K562 (cell line): ENCODE measurements at regions not wholly inside any gene's neighbourhood (a gene's known extent, or its start where the extent isn't known, plus 50 kb on each side); places are given as distances from the start of the nearest gene placed in this dataset.

Experiments used
- ATAC-seq: fragments of 200-7000 bp; cut with Tn5 transposase; 3 replicates; pipeline ENCODE4 v1.9.1; 2020; ENCODE audit warnings: moderate library complexity
- BruUV-seq: library from RNA; stranded (reverse); fragments of 400-500 nt; replicated peaks from 2 replicates; lab custom pipeline; 2021; lab: Mats Ljungman, UMichigan
- CTCF ChIA-PET: fragments of 300-600 bp; formaldehyde crosslinking; extraction: SDS; loops from one replicate; lab custom pipeline; 2021; ENCODE audit warnings: low intra/inter-chr PET ratio; lab: Yijun Ruan, JAX
- POLR2A ChIA-PET: fragments of 300-600, 350-650 bp; sonication (Branson Sonifier 250); formaldehyde crosslinking; extraction: SDS; loops from one replicate; lab custom pipeline; 2021; ENCODE audit warnings: antibody characterized with exemption, inconsistent platforms; lab: Yijun Ruan, JAX
- DNase-seq, 4 experiments: peaks; one replicate each; pipeline versions ENCODE4 v3.0.0 to v3.0.0-alpha.2; 2011 to 2018; ENCODE audit warnings: low spot score in 3 of 4, mixed read lengths in 3 of 4; ENCODE audit errors: extremely low read depth in 1 of 4
- FAIRE-seq: peaks from 2 replicates; lab custom pipeline; 2011; peaks lifted over from hg19 to GRCh38; lab: Jason Lieb, UNC
- H2AFZ ChIP-seq: 2 replicates; pipeline ENCODE4 v1.6.0; 2011; ENCODE audit warnings: low read depth, low read length, control low read depth, inconsistent platforms
- H3K27ac ChIP-seq: fragments of 200-600 bp; 3 replicates; pipeline ENCODE4 v1.8.0; 2011; ENCODE audit warnings: low read depth, mild to moderate bottlenecking, control low read depth, inconsistent platforms, low read length, moderate library complexity, mixed read lengths; ENCODE audit errors: extremely low read depth
- H3K27me3 ChIP-seq, 2 experiments: fragments of 300-600 bp in 1 of 2; 2 replicates in 1 of 2; 3 replicates in 1 of 2; pipeline versions ENCODE4 v1.6.0 to v1.8.0; 2011; ENCODE audit warnings: inconsistent platforms in 2 of 2, low read length in 2 of 2, mild to moderate bottlenecking in 1 of 2, mixed read lengths in 1 of 2, moderate library complexity in 1 of 2; ENCODE audit not compliant: control insufficient read depth in 2 of 2, insufficient read depth in 2 of 2
- H3K36me3 ChIP-seq: fragments of 300-600 bp; 3 replicates; pipeline ENCODE4 v1.8.0; 2011; ENCODE audit warnings: mild to moderate bottlenecking, low read length, inconsistent platforms; ENCODE audit not compliant: control insufficient read depth, insufficient read depth
- H3K4me1 ChIP-seq, 2 experiments: fragments of 200-600 bp in 1 of 2; replicated peaks in 1 of 2; 2 replicates in 1 of 2; 3 replicates in 1 of 2; pipeline versions ENCODE4 v1.5.1 to v1.8.0; 2011; ENCODE audit warnings: inconsistent platforms in 2 of 2, low read length in 2 of 2, mild to moderate bottlenecking in 1 of 2, mixed read lengths in 1 of 2, moderate library complexity in 1 of 2; ENCODE audit not compliant: control insufficient read depth in 2 of 2, insufficient read depth in 2 of 2
- H3K4me2 ChIP-seq: 2 replicates; pipeline ENCODE4 v1.6.1; 2011; ENCODE audit warnings: low read length, control low read depth, inconsistent platforms, mixed read lengths; ENCODE audit not compliant: insufficient read depth
- H3K4me3 ChIP-seq: fragments of 200-600 bp; sonication (generic), shearing (Covaris generic); 2 replicates; pipeline ENCODE4 v1.5.1; 2016; ENCODE audit warnings: control low read depth, inconsistent platforms
- H3K79me2 ChIP-seq: fragments of 200-600 bp; 3 replicates; pipeline ENCODE4 v1.8.0; 2011; ENCODE audit warnings: low read length, inconsistent platforms; ENCODE audit not compliant: control insufficient read depth, insufficient read depth
- H3K9ac ChIP-seq, 2 experiments: 2 replicates each; pipeline versions ENCODE4 v1.6.0 to v1.6.1; 2011; ENCODE audit warnings: low read depth in 2 of 2, low read length in 2 of 2, control low read depth in 1 of 2, inconsistent platforms in 1 of 2, mild to moderate bottlenecking in 1 of 2, mixed read lengths in 1 of 2; ENCODE audit not compliant: insufficient read depth in 1 of 2
- H3K9me1 ChIP-seq: one replicate; pipeline ENCODE4 v1.6.0; 2011; ENCODE audit warnings: inconsistent platforms, mild to moderate bottlenecking, low read length, moderate library complexity; ENCODE audit not compliant: control insufficient read depth, insufficient read depth
- H3K9me3 ChIP-seq: replicated peaks from 2 replicates; pipeline ENCODE4 v1.5.1; 2011; ENCODE audit warnings: low read depth, low read length, inconsistent platforms; ENCODE audit not compliant: control insufficient read depth, insufficient read depth
- H4K20me1 ChIP-seq: replicated peaks from 2 replicates; pipeline ENCODE4 v1.6.1; 2011; ENCODE audit warnings: low read length, inconsistent platforms, mixed read lengths; ENCODE audit not compliant: control insufficient read depth, insufficient read depth
- ATF2 ChIP-seq: sonication (generic); formaldehyde crosslinking; IDR thresholded peaks from 2 replicates; pipeline ENCODE4 v1.8.1; 2022; ENCODE audit warnings: missing genetic modification reagents
- CHCHD3 ChIP-seq: fragments of 250-450 bp; sonication (Bioruptor Pico); IDR thresholded peaks from 2 replicates; pipeline ENCODE4 v2.1.2; 2022; ENCODE audit warnings: mild to moderate bottlenecking
- HDAC8 ChIP-seq: fragments of 450-650 bp; IDR thresholded peaks from 2 replicates; pipeline ENCODE4 v1.6.1; 2016; ENCODE audit warnings: mild to moderate bottlenecking, missing genetic modification characterization, moderate library complexity, missing compliant biosample characterization
- KAT7 ChIP-seq: sonication (generic); formaldehyde crosslinking; IDR thresholded peaks from 2 replicates; pipeline ENCODE4 v1.8.0; 2022; ENCODE audit warnings: missing genetic modification reagents, mild to moderate bottlenecking, borderline replicate concordance
- MCM2 ChIP-seq: fragments of 450-650 bp; IDR thresholded peaks from 2 replicates; pipeline ENCODE4 v1.6.1; 2017; ENCODE audit warnings: low read depth, mild to moderate bottlenecking
- SLC30A9 ChIP-seq: fragments of 250-450 bp; sonication (Bioruptor Pico); IDR thresholded peaks from 2 replicates; pipeline ENCODE4 v1.8.0; 2022; ENCODE audit warnings: mild to moderate bottlenecking, moderate library complexity
- SRSF9 ChIP-seq: fragments of 200-400 bp; formaldehyde crosslinking; IDR thresholded peaks from 2 replicates; pipeline ENCODE4 v1.6.1; 2017; ENCODE audit warnings: low read depth, low read length, borderline replicate concordance
- TCF7 ChIP-seq: sonication (generic); IDR thresholded peaks from 2 replicates; pipeline ENCODE4 v1.6.1; 2016; ENCODE audit warnings: antibody characterized with exemption, borderline replicate concordance
- ZBTB17 ChIP-seq: fragments of 450-650 bp; formaldehyde crosslinking; IDR thresholded peaks from 2 replicates; pipeline ENCODE4 v1.4.0; 2020; ENCODE audit warnings: mild to moderate bottlenecking
- ZC3H4 ChIP-seq: sonication (generic); formaldehyde crosslinking; IDR thresholded peaks from 2 replicates; pipeline ENCODE4 v1.9.0; 2021; ENCODE audit warnings: missing genetic modification reagents, borderline replicate concordance
- ZFP30 ChIP-seq: fragments of 250-450 bp; sonication (Bioruptor Pico); IDR thresholded peaks from 2 replicates; pipeline ENCODE4 v1.8.0; 2022; ENCODE audit warnings: moderate library complexity, mild to moderate bottlenecking, inconsistent platforms, borderline replicate concordance
- ZNF140 ChIP-seq: fragments of 250-450 bp; sonication (Bioruptor Pico); IDR thresholded peaks from 2 replicates; pipeline ENCODE4 v1.8.0; 2021; ENCODE audit warnings: moderate library complexity, mild to moderate bottlenecking, inconsistent platforms
- ZNF436 ChIP-seq: fragments of 250-450, 450-650 bp; sonication (Bioruptor Pico); formaldehyde crosslinking; IDR thresholded peaks from 2 replicates; pipeline ENCODE4 v1.7.0; 2020; ENCODE audit warnings: mild to moderate bottlenecking
- ZNF57 ChIP-seq: fragments of 450-650 bp; formaldehyde crosslinking; IDR thresholded peaks from 2 replicates; pipeline ENCODE4 v1.4.0; 2020; ENCODE audit warnings: mild to moderate bottlenecking, moderate library complexity
- ZNF76 ChIP-seq: fragments of 250-450 bp; sonication (Bioruptor Pico); IDR thresholded peaks from 2 replicates; pipeline ENCODE4 v1.4.0; 2020; ENCODE audit warnings: mild to moderate bottlenecking, moderate library complexity, borderline replicate concordance
- ZNF780A ChIP-seq: fragments of 250-450 bp; sonication (Bioruptor Pico); IDR thresholded peaks from 2 replicates; pipeline ENCODE4 v1.5.0; 2021; ENCODE audit warnings: mild to moderate bottlenecking
- WGBS: fragments of 100-300 bp; shearing (Covaris generic); methylation state at CpG from one replicate; pipeline ENCODE4 v1.1.6; 2016; ENCODE audit warnings: low coverage, mixed read lengths; ENCODE audit not compliant: insufficient coverage; ENCODE audit errors: missing lambda C conversion rate; 5-methylcytosine and 5-hydroxymethylcytosine counted together
- in situ Hi-C: fragments of 300-500 bp; cut with MboI; formaldehyde crosslinking; loops from 4 replicates; pipeline ENCODE4 v1.15.0; 2018; ENCODE audit warnings: inconsistent platforms, mixed read lengths
- intact Hi-C: fragments of 100-400 bp; cut with micrococcal nuclease; formaldehyde crosslinking; loops from 2 replicates; pipeline ENCODE4 v1.14.2; 2022
- TF ChIP-seq, protein P1 (sequence below), 2 experiments: IDR thresholded peaks; 2 replicates each; pipeline ENCODE4 v1.6.1; 2012; ENCODE audit warnings: improper control_type of control experiment in 2 of 2, low read depth in 2 of 2, low read length in 2 of 2, borderline replicate concordance in 1 of 2

DNA sequence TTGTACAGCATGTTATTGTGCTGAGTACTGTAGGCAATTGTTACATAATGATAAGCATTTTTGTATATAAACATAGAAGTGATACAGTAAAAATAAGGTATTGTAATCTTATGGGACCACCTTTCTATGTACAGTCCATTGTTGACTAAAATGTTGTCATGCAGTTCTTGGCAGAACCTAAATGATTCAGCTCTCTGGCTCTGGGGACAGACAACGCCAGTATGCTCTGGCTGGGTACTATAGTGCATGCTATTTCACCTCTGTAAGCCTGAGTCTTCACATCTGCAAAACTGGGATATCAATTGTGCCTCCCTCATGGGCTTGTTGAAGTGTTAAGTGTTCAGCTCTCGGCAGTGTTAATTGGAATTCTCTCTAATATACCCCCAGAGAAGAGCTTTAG, 674.3 kb downstream of the INHBA start:
- no peak overlapping the region for H3K9ac ChIP-seq
- H4K20me1 ChIP-seq = no peaks in the 10 kb centered on the region
- no peak overlapping the region for H3K27ac ChIP-seq
- in situ Hi-C loops = no loop called here
- ATAC-seq (no peak), FAIRE-seq (no peak), DNase-seq (no peak)
- TF ChIP-seq SRSF9 = no peak
- TF ChIP-seq ZC3H4 (CRISPR knock-in tag) = no peak
- no peak for TF ChIP-seq TCF7
- no peak for TF ChIP-seq MCM2
- TF ChIP-seq ZNF780A (CRISPR knock-in tag) = no peak
- TF ChIP-seq KAT7 (CRISPR knock-in tag) = no peak
- no peak for TF ChIP-seq ZNF436 (CRISPR knock-in tag)
- TF ChIP-seq, protein P1, sequence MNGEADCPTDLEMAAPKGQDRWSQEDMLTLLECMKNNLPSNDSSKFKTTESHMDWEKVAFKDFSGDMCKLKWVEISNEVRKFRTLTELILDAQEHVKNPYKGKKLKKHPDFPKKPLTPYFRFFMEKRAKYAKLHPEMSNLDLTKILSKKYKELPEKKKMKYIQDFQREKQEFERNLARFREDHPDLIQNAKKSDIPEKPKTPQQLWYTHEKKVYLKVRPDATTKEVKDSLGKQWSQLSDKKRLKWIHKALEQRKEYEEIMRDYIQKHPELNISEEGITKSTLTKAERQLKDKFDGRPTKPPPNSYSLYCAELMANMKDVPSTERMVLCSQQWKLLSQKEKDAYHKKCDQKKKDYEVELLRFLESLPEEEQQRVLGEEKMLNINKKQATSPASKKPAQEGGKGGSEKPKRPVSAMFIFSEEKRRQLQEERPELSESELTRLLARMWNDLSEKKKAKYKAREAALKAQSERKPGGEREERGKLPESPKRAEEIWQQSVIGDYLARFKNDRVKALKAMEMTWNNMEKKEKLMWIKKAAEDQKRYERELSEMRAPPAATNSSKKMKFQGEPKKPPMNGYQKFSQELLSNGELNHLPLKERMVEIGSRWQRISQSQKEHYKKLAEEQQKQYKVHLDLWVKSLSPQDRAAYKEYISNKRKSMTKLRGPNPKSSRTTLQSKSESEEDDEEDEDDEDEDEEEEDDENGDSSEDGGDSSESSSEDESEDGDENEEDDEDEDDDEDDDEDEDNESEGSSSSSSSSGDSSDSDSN (IDR thresholded peaks at IDR 0.05; ENCODE audit: borderline replicate concordance in 1 of 2, low read depth in 2 of 2, low read length in 2 of 2) = no peak
- no peak for TF ChIP-seq HDAC8 (tag)
- no peak for TF ChIP-seq CHCHD3 (CRISPR knock-in tag)
- no peak for TF ChIP-seq ZNF76 (CRISPR knock-in tag)
- TF ChIP-seq ZNF140 = no peak
- no peak for TF ChIP-seq ATF2 (CRISPR knock-in tag)
- no peak for TF ChIP-seq ZFP30 (CRISPR knock-in tag)
- TF ChIP-seq ZBTB17 (CRISPR knock-in tag) = no peak
- no peak for TF ChIP-seq ZNF57
- no peak for TF ChIP-seq SLC30A9 (CRISPR knock-in tag)
- no peaks in the 10 kb centered on the region for H3K79me2 ChIP-seq
- H2AFZ ChIP-seq = no peak overlapping the region
- no peak overlapping the region for H3K4me3 ChIP-seq
- no peaks in the 10 kb centered on the region for H3K27me3 ChIP-seq
- H3K9me1 ChIP-seq = no peaks in the 10 kb centered on the region
- H3K4me1 ChIP-seq = no peaks in the 10 kb centered on the region
- CTCF ChIA-PET = no interaction called here
- intact Hi-C loops = no loop called here
- 0% methylated on average over 2 of the region's 2 CpGs for WGBS
- H3K36me3 ChIP-seq = no peaks in the 10 kb centered on the region
- no peak overlapping the region for H3K4me2 ChIP-seq
- POLR2A ChIA-PET = no interaction called here
- BruUV-seq = no TSS peak
- no peaks in the 10 kb centered on the region for H3K9me3 ChIP-seq
